IMR-90 (cell line): ENCODE measurements at regions not wholly inside any gene's neighbourhood (a gene's known extent, or its start where the extent isn't known, plus 50 kb on each side); places are given as distances from the start of the nearest gene placed in this dataset.

Source experiments
- ATAC-seq: fragments of 200-7000 bp; cut with Tn5 transposase; 2 replicates; pipeline ENCODE4 v1.9.1; 2020; ENCODE audit warnings: low read depth, mild to moderate bottlenecking, moderate library complexity
- BruUV-seq: library from RNA; stranded (reverse); fragments of 400-500 nt; replicated peaks from 2 replicates; lab custom pipeline; 2021; lab: Mats Ljungman, UMichigan
- CTCF ChIA-PET: fragments of 300-600 bp; formaldehyde crosslinking; extraction: SDS; loops from one replicate; lab custom pipeline; 2021; ENCODE audit warnings: antibody characterized with exemption; lab: Yijun Ruan, JAX
- POLR2A ChIA-PET: fragments of 300-600 bp; sonication (Branson Sonifier 250); formaldehyde crosslinking; loops from one replicate; lab custom pipeline; 2022; ENCODE audit warnings: antibody characterized with exemption; ENCODE audit not compliant: unreplicated experiment; lab: Charles Lee
- DNase-seq: peaks from one replicate; pipeline ENCODE4 v3.0.0; 2013
- H2AFZ ChIP-seq: replicated peaks from 2 replicates; pipeline ENCODE3; 2013; ENCODE audit warnings: low read length, mild to moderate bottlenecking; ENCODE audit not compliant: poor library complexity
- H2AK5ac ChIP-seq: 2 replicates; pipeline ENCODE4 v1.6.1; 2013; ENCODE audit warnings: low read depth, low read length, inconsistent platforms
- H2AK9ac ChIP-seq: replicated peaks from 2 replicates; pipeline ENCODE3; 2013; ENCODE audit warnings: mild to moderate bottlenecking, low read depth, low read length, moderate library complexity; ENCODE audit not compliant: poor library complexity
- H2BK120ac ChIP-seq: 2 replicates; pipeline ENCODE4 v1.6.1; 2013; ENCODE audit warnings: low read depth, low read length, inconsistent platforms
- H2BK15ac ChIP-seq: 3 replicates; pipeline ENCODE4 v1.6.1; 2013; ENCODE audit warnings: low read depth, low read length, inconsistent platforms
- H2BK20ac ChIP-seq: 2 replicates; pipeline ENCODE4 v1.6.1; 2013; ENCODE audit warnings: low read depth, mild to moderate bottlenecking, inconsistent platforms, low read length, moderate library complexity
- H2BK5ac ChIP-seq: 2 replicates; pipeline ENCODE4 v1.6.1; 2013; ENCODE audit warnings: mild to moderate bottlenecking, low read depth, low read length, inconsistent platforms; ENCODE audit not compliant: poor library complexity, severe bottlenecking
- H3K14ac ChIP-seq: replicated peaks from 2 replicates; pipeline ENCODE4 v1.6.1; 2013; ENCODE audit warnings: low read depth, low read length, inconsistent platforms
- H3K18ac ChIP-seq: 2 replicates; pipeline ENCODE4 v1.6.1; 2013; ENCODE audit warnings: low read depth, low read length, control low read depth
- H3K23ac ChIP-seq: 2 replicates; pipeline ENCODE4 v1.6.1; 2013; ENCODE audit warnings: low read depth, low read length, inconsistent platforms
- H3K27ac ChIP-seq: 2 replicates; pipeline ENCODE4 v1.5.1; 2013; ENCODE audit warnings: mild to moderate bottlenecking, control low read depth, low read length; ENCODE audit not compliant: insufficient read depth
- H3K27me3 ChIP-seq: 2 replicates; pipeline ENCODE4 v1.6.1; 2013; ENCODE audit warnings: low read length; ENCODE audit not compliant: control insufficient read depth, insufficient read depth
- H3K36me3 ChIP-seq: 2 replicates; pipeline ENCODE4 v1.6.1; 2013; ENCODE audit warnings: low read length, mixed read lengths; ENCODE audit not compliant: control insufficient read depth, insufficient read depth
- H3K4ac ChIP-seq: 2 replicates; pipeline ENCODE4 v1.6.1; 2013; ENCODE audit warnings: low read depth, low read length, inconsistent platforms
- H3K4me1 ChIP-seq: 2 replicates; pipeline ENCODE4 v1.6.1; 2013; ENCODE audit warnings: low read length, mixed read lengths; ENCODE audit not compliant: control insufficient read depth, insufficient read depth
- H3K4me2 ChIP-seq: 2 replicates; pipeline ENCODE4 v1.6.1; 2013; ENCODE audit warnings: low read depth, mild to moderate bottlenecking, control low read depth, low read length, moderate library complexity
- H3K4me3 ChIP-seq: 2 replicates; pipeline ENCODE4 v1.5.1; 2013; ENCODE audit warnings: low read depth, mild to moderate bottlenecking, control low read depth, low read length, moderate library complexity; ENCODE audit not compliant: insufficient read depth
- H3K56ac ChIP-seq: 2 replicates; pipeline ENCODE4 v1.6.1; 2013; ENCODE audit warnings: low read length, inconsistent platforms; ENCODE audit not compliant: insufficient read depth; ENCODE audit errors: extremely low read depth
- H3K79me1 ChIP-seq, 2 experiments: 2 replicates each; pipeline ENCODE4 v1.6.1; 2013; ENCODE audit warnings: low read length in 2 of 2, inconsistent platforms in 1 of 2, low read depth in 1 of 2
- H3K9ac ChIP-seq: 2 replicates; pipeline ENCODE4 v1.6.1; 2013; ENCODE audit warnings: low read depth, low read length, control low read depth
- H3K9me1 ChIP-seq: 2 replicates; pipeline ENCODE4 v1.6.1; 2013; ENCODE audit warnings: low read length, inconsistent platforms; ENCODE audit not compliant: insufficient read depth
- H3K9me3 ChIP-seq: 2 replicates; pipeline ENCODE4 v1.6.1; 2013; ENCODE audit warnings: low read length; ENCODE audit not compliant: control insufficient read depth, insufficient read depth
- H4K20me1 ChIP-seq: 2 replicates; pipeline ENCODE4 v1.6.1; 2013; ENCODE audit warnings: low read length, inconsistent platforms; ENCODE audit not compliant: insufficient read depth
- H4K5ac ChIP-seq: 2 replicates; pipeline ENCODE4 v1.6.1; 2013; ENCODE audit warnings: mild to moderate bottlenecking, low read depth, low read length, control low read depth
- H4K8ac ChIP-seq, 2 experiments: 2 replicates each; pipeline ENCODE4 v1.6.1; 2013; ENCODE audit warnings: low read depth in 2 of 2, low read length in 2 of 2, control low read depth in 1 of 2, inconsistent platforms in 1 of 2
- H4K91ac ChIP-seq: 2 replicates; pipeline ENCODE4 v1.6.1; 2013; ENCODE audit warnings: low read depth, low read length, inconsistent platforms; ENCODE audit not compliant: insufficient read depth
- BHLHE40 ChIP-seq: fragments of 150-350 bp; IDR thresholded peaks from 2 replicates; pipeline ENCODE4 v1.6.1; 2016; ENCODE audit warnings: mild to moderate bottlenecking, low read depth, low read length
- CEBPB ChIP-seq: IDR thresholded peaks from 2 replicates; pipeline ENCODE4 v1.6.1; 2012; ENCODE audit warnings: low read depth, low read length, improper control_type of control experiment
- CHD1 ChIP-seq: IDR thresholded peaks from 2 replicates; pipeline ENCODE4 v1.6.1; 2012; ENCODE audit warnings: low read depth, low read length, improper control_type of control experiment
- CTCF ChIP-seq: conservative IDR thresholded peaks from 2 replicates; pipeline ENCODE4 v1.5.1; 2012; ENCODE audit warnings: mild to moderate bottlenecking, low read depth, low read length, improper control_type of control experiment
- FOS ChIP-seq: fragments of 150-350 bp; IDR thresholded peaks from 2 replicates; pipeline ENCODE4 v1.6.1; 2016; ENCODE audit warnings: low read depth, low read length
- MAFK ChIP-seq: IDR thresholded peaks from 2 replicates; pipeline ENCODE4 v1.6.1; 2012; ENCODE audit warnings: low read depth, low read length, improper control_type of control experiment
- MAZ ChIP-seq: IDR thresholded peaks from 2 replicates; pipeline ENCODE4 v1.6.1; 2012; ENCODE audit warnings: low read depth, mild to moderate bottlenecking, low read length, improper control_type of control experiment, moderate library complexity, borderline replicate concordance
- MXI1 ChIP-seq: IDR thresholded peaks from 2 replicates; pipeline ENCODE4 v1.6.1; 2012; ENCODE audit warnings: low read depth, mild to moderate bottlenecking, low read length, moderate library complexity, borderline replicate concordance
- NFE2L2 ChIP-seq: fragments of 150-350 bp; IDR thresholded peaks from 2 replicates; pipeline ENCODE4 v1.6.1; 2016; ENCODE audit warnings: low read depth, mild to moderate bottlenecking, low read length
- POLR2A ChIP-seq: IDR thresholded peaks from 2 replicates; pipeline ENCODE4 v1.6.1; 2012; ENCODE audit warnings: mild to moderate bottlenecking, low read depth, low read length
- RCOR1 ChIP-seq: IDR thresholded peaks from 2 replicates; pipeline ENCODE4 v1.6.1; 2012; ENCODE audit warnings: mild to moderate bottlenecking, low read length, improper control_type of control experiment; ENCODE audit not compliant: insufficient replicate concordance
- RFX5 ChIP-seq: IDR thresholded peaks from 2 replicates; pipeline ENCODE4 v1.8.0; 2012; ENCODE audit warnings: low read depth, mild to moderate bottlenecking, low read length, moderate library complexity
- SMC3 ChIP-seq: fragments of 150-350 bp; IDR thresholded peaks from 2 replicates; pipeline ENCODE4 v1.6.1; 2016; ENCODE audit warnings: low read depth, mild to moderate bottlenecking, antibody characterized with exemption, low read length, moderate library complexity
- USF2 ChIP-seq: fragments of 150-350 bp; IDR thresholded peaks from 2 replicates; pipeline ENCODE4 v1.6.1; 2017; ENCODE audit warnings: mild to moderate bottlenecking, antibody characterized with exemption, low read length, low read depth
- WGBS, 2 experiments: methylation state at CpG; one replicate each; pipeline versions ENCODE4 v1.1.5 to v1.1.7; 2013; ENCODE audit warnings: missing lambda C conversion rate in 2 of 2; ENCODE audit not compliant: insufficient read length in 1 of 2; ENCODE audit errors: extremely low coverage in 2 of 2; 5-methylcytosine and 5-hydroxymethylcytosine counted together
- dilution Hi-C: fragments of 300-500 bp; cut with HindIII; formaldehyde crosslinking; loops from one replicate; pipeline ENCODE4 v1.14.3; 2018; ENCODE audit warnings: low sequenced_read_pairs; ENCODE audit not compliant: unreplicated experiment
- in situ Hi-C: fragments of 300-500 bp; cut with MboI; formaldehyde crosslinking; loops from 3 replicates; pipeline ENCODE4 v1.14.3; 2019; ENCODE audit warnings: low sequenced_read_pairs, inconsistent platforms, mixed read lengths
- intact Hi-C: fragments of 100-400 bp; cut with micrococcal nuclease; formaldehyde crosslinking; loops from 2 replicates; pipeline ENCODE4 v1.10.0; 2022

- no peak overlapping the region for H3K4me2 ChIP-seq
- H3K4me1 ChIP-seq: no peaks in the 10 kb centered on the region
- no peaks in the 10 kb centered on the region for H3K9me3 ChIP-seq
- no peak overlapping the region for H3K4me3 ChIP-seq
- peak overlapping the region; percentile 4; the same call in 1 of the 2 replicates for H3K23ac ChIP-seq
- H2AK5ac ChIP-seq: no peak overlapping the region
- H3K18ac ChIP-seq: no peak overlapping the region
- H3K27ac ChIP-seq: no peak overlapping the region
- H3K79me1 ChIP-seq: no peaks in the 10 kb centered on the region
- H4K8ac ChIP-seq: no peak overlapping the region
- peaks cover 5% of the 10 kb centered on the region for H3K27me3 ChIP-seq
- intact Hi-C loops: no loop called here
- H3K9ac ChIP-seq: no peak overlapping the region
- no peak overlapping the region for H2BK15ac ChIP-seq
- BruUV-seq: no TSS peak
- no peak overlapping the region for H4K5ac ChIP-seq
- TF ChIP-seq USF2 (no peak), SMC3 (no peak), CTCF (no peak), FOS (no peak), MAFK (no peak), CEBPB (no peak), CHD1 (no peak), POLR2A (no peak), RFX5 (no peak), RCOR1 (no peak), MXI1 (no peak), MAZ (no peak), NFE2L2 (no peak), BHLHE40 (no peak)
- H2BK5ac ChIP-seq: no peak overlapping the region
- dilution Hi-C loops: no loop called here
- no peaks in the 10 kb centered on the region for H4K20me1 ChIP-seq
- no peak overlapping the region for H3K4ac ChIP-seq
- peak overlapping the region; percentile 58 for H2AFZ ChIP-seq
- H3K36me3 ChIP-seq: no peaks in the 10 kb centered on the region
- ATAC-seq (no peak), DNase-seq (no peak)
- H3K14ac ChIP-seq: no peak overlapping the region
- H3K9me1 ChIP-seq: 0 out of 2 replicates have a peak, but pooled peaks cover 4% of the 10 kb centered on the region
- no peak overlapping the region for H2BK20ac ChIP-seq
- no peak overlapping the region for H3K56ac ChIP-seq
- WGBS, 2 experiments: 83% methylated on average over 11 of the region's 15 CpGs; no CpG with 5 or more reads in 1 of the 2 experiments
- in situ Hi-C loops: no loop called here
- H2BK120ac ChIP-seq: no peak overlapping the region
- ChIA-PET POLR2A (no interaction called here), CTCF (no interaction called here)
- H4K91ac ChIP-seq: no peak overlapping the region
- no peak overlapping the region for H2AK9ac ChIP-seq
Observed at GRCh38 chr3:59499000-59499399, 449.2 kb upstream of the CFAP20DC start.
